H1 (cell line): ENCODE measurements at regions not wholly inside any gene's neighbourhood (a gene's known extent, or its start where the extent isn't known, plus 50 kb on each side); places are given as distances from the start of the nearest gene placed in this dataset.
"Not testable (repeated sequence)": the region's sequence is repeated elsewhere in the genome, so short reads cannot be mapped to it uniquely, and the experiment has no call there.

Source experiments
- CTCF ChIA-PET: fragments of 300-600 bp; sonication (Branson Sonifier 250); formaldehyde crosslinking; loops from one replicate; lab custom pipeline; 2021; ENCODE audit not compliant: partially characterized antibody; lab: Charles Lee
- POLR2A ChIA-PET: fragments of 300-600 bp; sonication (Branson Sonifier 250); formaldehyde crosslinking; loops from one replicate; lab custom pipeline; 2021; ENCODE audit warnings: inconsistent platforms; ENCODE audit not compliant: partially characterized antibody; lab: Charles Lee
- DNase-seq, 2 experiments: peaks; one replicate each; pipeline versions ENCODE4 v3.0.0 to v3.0.0-alpha.2; 2010 to 2022; ENCODE audit warnings: low spot score in 2 of 2, low read depth in 1 of 2, mixed read lengths in 1 of 2
- FAIRE-seq: peaks from 2 replicates; lab custom pipeline; 2011; peaks lifted over from hg19 to GRCh38; lab: Jason Lieb, UNC
- H2AFZ ChIP-seq: 2 replicates; pipeline ENCODE4 v1.8.1; 2012; ENCODE audit warnings: low read length, inconsistent platforms
- H2AK5ac ChIP-seq: 2 replicates; pipeline ENCODE4 v1.6.1; 2013; ENCODE audit warnings: low read depth, low read length
- H2BK120ac ChIP-seq: replicated peaks from 2 replicates; pipeline ENCODE3; 2013; ENCODE audit warnings: low read depth, low read length, inconsistent platforms
- H2BK12ac ChIP-seq: 2 replicates; pipeline ENCODE4 v1.6.1; 2013; ENCODE audit warnings: low read depth, low read length
- H2BK15ac ChIP-seq: 2 replicates; pipeline ENCODE4 v1.6.1; 2013; ENCODE audit warnings: low read length
- H2BK20ac ChIP-seq: 2 replicates; pipeline ENCODE4 v1.6.1; 2013; ENCODE audit warnings: low read length
- H2BK5ac ChIP-seq: 2 replicates; pipeline ENCODE4 v1.6.1; 2013; ENCODE audit warnings: low read depth, low read length
- H3K14ac ChIP-seq: 2 replicates; pipeline ENCODE4 v1.6.1; 2013; ENCODE audit warnings: inconsistent platforms; ENCODE audit not compliant: insufficient read length
- H3K18ac ChIP-seq: 2 replicates; pipeline ENCODE4 v1.6.1; 2013; ENCODE audit warnings: low read length; ENCODE audit errors: extremely low read depth
- H3K23ac ChIP-seq: 2 replicates; pipeline ENCODE4 v1.6.1; 2013; ENCODE audit warnings: inconsistent platforms; ENCODE audit not compliant: insufficient read length
- H3K23me2 ChIP-seq: 2 replicates; pipeline ENCODE4 v1.6.1; 2013; ENCODE audit warnings: low read depth, low read length
- H3K27ac ChIP-seq: 2 replicates; pipeline ENCODE4 v1.6.1; 2011; ENCODE audit warnings: low read depth, low read length, inconsistent platforms
- H3K27me3 ChIP-seq, 4 experiments: replicated peaks in 1 of 4; 1 replicate in 1 of 4; 2 replicates in 3 of 4; pipeline versions ENCODE4 v1.6.1 to v1.8.1; 2011 to 2013; ENCODE audit warnings: low read length in 3 of 4, mild to moderate bottlenecking in 3 of 4, inconsistent platforms in 2 of 4, mixed read lengths in 2 of 4, moderate library complexity in 1 of 4; ENCODE audit not compliant: control insufficient read depth in 3 of 4, insufficient read depth in 3 of 4; ENCODE audit errors: extremely low read depth in 1 of 4
- H3K36me3 ChIP-seq, 4 experiments: 2 replicates each; pipeline versions ENCODE4 v1.6.1 to v1.8.1; 2011 to 2013; ENCODE audit warnings: mild to moderate bottlenecking in 4 of 4, low read length in 3 of 4, moderate library complexity in 2 of 4, control low read depth in 1 of 4, inconsistent platforms in 1 of 4; ENCODE audit not compliant: insufficient read depth in 4 of 4, control insufficient read depth in 2 of 4
- H3K4ac ChIP-seq: replicated peaks from 2 replicates; pipeline ENCODE3; 2013; ENCODE audit warnings: low read length, low read depth, mixed read lengths, inconsistent platforms; ENCODE audit not compliant: insufficient read length
- H3K4me1 ChIP-seq, 4 experiments: replicated peaks in 1 of 4; 1 replicate in 1 of 4; 2 replicates in 3 of 4; pipeline versions ENCODE4 v1.6.1 to v1.8.1; 2011 to 2013; ENCODE audit warnings: low read length in 3 of 4, inconsistent platforms in 2 of 4, mixed read lengths in 1 of 4; ENCODE audit not compliant: insufficient read depth in 4 of 4, control insufficient read depth in 3 of 4
- H3K4me2 ChIP-seq, 2 experiments: 2 replicates each; pipeline versions ENCODE4 v1.6.1 to v1.8.1; 2011 to 2013; ENCODE audit warnings: low read depth in 2 of 2, low read length in 2 of 2, control low read depth in 1 of 2, inconsistent platforms in 1 of 2, mild to moderate bottlenecking in 1 of 2; ENCODE audit not compliant: insufficient read depth in 1 of 2
- H3K4me3 ChIP-seq, 4 experiments: fragments of 200-600, 300-600 bp in 1 of 4; sonication (generic), shearing (Covaris generic), sonication (Bioruptor Twin) in 1 of 4; 2 replicates each; pipeline versions ENCODE4 v1.5.1 to v1.8.1; 2011 to 2016; ENCODE audit warnings: low read length in 4 of 4, low read depth in 3 of 4, control low read depth in 2 of 4, inconsistent platforms in 2 of 4, mild to moderate bottlenecking in 2 of 4, mixed read lengths in 1 of 4, moderate library complexity in 1 of 4; ENCODE audit not compliant: insufficient read depth in 2 of 4; ENCODE audit errors: extremely low read depth in 1 of 4
- H3K56ac ChIP-seq: replicated peaks from 2 replicates; pipeline ENCODE3; 2013; ENCODE audit warnings: low read depth, mild to moderate bottlenecking, mixed read lengths, low read length, inconsistent platforms; ENCODE audit not compliant: insufficient read length
- H3K79me1 ChIP-seq: 2 replicates; pipeline ENCODE4 v1.6.1; 2013; ENCODE audit warnings: low read depth, low read length, control low read depth
- H3K79me2 ChIP-seq, 2 experiments: 2 replicates each; pipeline versions ENCODE4 v1.6.1 to v1.8.1; 2012 to 2013; ENCODE audit warnings: low read length in 2 of 2, mild to moderate bottlenecking in 2 of 2, inconsistent platforms in 1 of 2; ENCODE audit not compliant: insufficient read depth in 2 of 2, control insufficient read depth in 1 of 2
- H3K9ac ChIP-seq, 4 experiments: replicated peaks in 1 of 4; 1 replicate in 1 of 4; 2 replicates in 3 of 4; pipeline versions ENCODE4 v1.6.1 to v1.8.1; 2011 to 2013; ENCODE audit warnings: low read depth in 3 of 4, low read length in 3 of 4, control low read depth in 2 of 4, mild to moderate bottlenecking in 2 of 4, moderate library complexity in 2 of 4, inconsistent platforms in 1 of 4; ENCODE audit errors: extremely low read depth in 1 of 4
- H3K9me3 ChIP-seq, 2 experiments: 2 replicates each; pipeline versions ENCODE4 v1.6.1 to v1.8.1; 2012 to 2013; ENCODE audit warnings: mild to moderate bottlenecking in 2 of 2, moderate library complexity in 2 of 2, control low read depth in 1 of 2, inconsistent platforms in 1 of 2, low read depth in 1 of 2, low read length in 1 of 2, mixed read lengths in 1 of 2; ENCODE audit not compliant: insufficient read depth in 2 of 2
- H4K20me1 ChIP-seq, 2 experiments: replicated peaks in 1 of 2; 2 replicates each; pipeline versions ENCODE3 to v1.8.1; 2011 to 2013; ENCODE audit warnings: inconsistent platforms in 2 of 2, low read length in 2 of 2, mild to moderate bottlenecking in 1 of 2; ENCODE audit not compliant: insufficient read depth in 2 of 2, control insufficient read depth in 1 of 2
- H4K5ac ChIP-seq: 2 replicates; pipeline ENCODE4 v1.6.1; 2013; ENCODE audit warnings: low read length, low read depth, mixed read lengths, inconsistent platforms; ENCODE audit not compliant: insufficient read length
- H4K8ac ChIP-seq: 2 replicates; pipeline ENCODE4 v1.8.0; 2013; ENCODE audit warnings: mild to moderate bottlenecking, moderate library complexity, low read length, inconsistent platforms; ENCODE audit not compliant: insufficient read depth; ENCODE audit errors: extremely low read depth
- H4K91ac ChIP-seq: replicated peaks from 2 replicates; pipeline ENCODE3; 2013; ENCODE audit warnings: low read length, mixed read lengths, inconsistent platforms; ENCODE audit not compliant: insufficient read length
- WGBS, 2 experiments: shearing (Covaris generic) in 1 of 2; methylation state at CpG; one replicate each; pipeline versions ENCODE4 v1.1.6 to v1.1.7; 2013 to 2015; ENCODE audit warnings: low lambda C conversion rate in 2 of 2, mixed read lengths in 2 of 2, inconsistent platforms in 1 of 2, low coverage in 1 of 2, missing lambda C conversion rate in 1 of 2; ENCODE audit not compliant: insufficient replicate concordance in 2 of 2, insufficient coverage in 1 of 2, insufficient read length in 1 of 2; ENCODE audit errors: extremely low coverage in 1 of 2, missing lambda C conversion rate in 1 of 2; 5-methylcytosine and 5-hydroxymethylcytosine counted together

DNA sequence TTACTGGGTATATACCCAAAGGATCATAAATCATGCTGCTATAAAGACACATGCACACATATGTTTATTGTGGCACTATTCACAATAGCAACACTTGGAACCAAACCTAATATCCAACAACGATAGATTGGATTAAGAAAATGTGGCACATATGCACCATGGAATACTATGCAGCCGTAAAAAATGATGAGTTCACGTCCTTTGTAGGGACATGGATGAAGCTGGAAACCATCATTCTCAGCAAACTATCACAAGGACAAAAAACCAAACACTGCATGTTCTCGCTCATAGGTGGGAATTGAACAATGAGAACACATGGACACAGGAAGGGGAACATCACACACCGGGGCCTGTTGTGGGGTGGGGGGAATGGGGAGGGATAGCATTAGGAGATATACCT is 744.0 kb downstream of the SH3BGRL start:
- H2BK120ac ChIP-seq, H3K79me2 ChIP-seq, H3K27ac ChIP-seq, H3K56ac ChIP-seq, H2AFZ ChIP-seq, H2AK5ac ChIP-seq, H4K8ac ChIP-seq, POLR2A ChIA-PET, H2BK12ac ChIP-seq, H3K79me1 ChIP-seq, H3K18ac ChIP-seq, H3K36me3 ChIP-seq, H3K4me3 ChIP-seq, H3K9ac ChIP-seq, H3K23me2 ChIP-seq, H3K9me3 ChIP-seq, H4K91ac ChIP-seq, H2BK15ac ChIP-seq, H3K23ac ChIP-seq, FAIRE-seq, CTCF ChIA-PET, DNase-seq, H4K20me1 ChIP-seq, H3K4me1 ChIP-seq, H4K5ac ChIP-seq, H2BK5ac ChIP-seq, H3K4ac ChIP-seq, H3K27me3 ChIP-seq, H3K4me2 ChIP-seq, H3K14ac ChIP-seq, H2BK20ac ChIP-seq: not testable (repeated sequence)
- 81% methylated on average over 3 of the region's 5 CpGs; no CpG with 5 or more reads in 1 of the 2 experiments for WGBS, 2 experiments
